Osteoblast (primary cell): ENCODE measurements at regions not wholly inside any gene's neighbourhood (a gene's known extent, or its start where the extent isn't known, plus 50 kb on each side); places are given as distances from the start of the nearest gene placed in this dataset.
A peak's percentile ranks its signal among the peaks of the same experiment; 100 is the strongest.

Source experiments
- DNase-seq: peaks from one replicate; pipeline ENCODE4 v3.0.0; 2011; ENCODE audit warnings: low spot score, mixed read lengths; ENCODE audit not compliant: insufficient read length; ENCODE audit errors: missing footprints
- H2AFZ ChIP-seq: 2 replicates; pipeline ENCODE4 v1.6.0; 2011; ENCODE audit warnings: mild to moderate bottlenecking, low read length
- H3K27ac ChIP-seq: 2 replicates; pipeline ENCODE4 v1.5.1; 2011; ENCODE audit warnings: mild to moderate bottlenecking, low read depth, low read length, moderate library complexity
- H3K27me3 ChIP-seq: 2 replicates; pipeline ENCODE4 v1.6.0; 2012; ENCODE audit warnings: mild to moderate bottlenecking, control low read depth, inconsistent platforms, low read length, moderate library complexity; ENCODE audit not compliant: insufficient read depth
- H3K36me3 ChIP-seq: 2 replicates; pipeline ENCODE4 v1.5.1; 2011; ENCODE audit warnings: mild to moderate bottlenecking, low read length, control low read depth, moderate library complexity; ENCODE audit not compliant: insufficient read depth
- H3K4me1 ChIP-seq: 2 replicates; pipeline ENCODE4 v1.5.1; 2011; ENCODE audit warnings: mild to moderate bottlenecking, low read length, control low read depth, moderate library complexity; ENCODE audit not compliant: insufficient read depth
- H3K4me2 ChIP-seq: 2 replicates; pipeline ENCODE4 v1.6.0; 2011; ENCODE audit warnings: mild to moderate bottlenecking, low read length; ENCODE audit not compliant: insufficient read depth
- H3K4me3 ChIP-seq: fragments of 200-600 bp; sonication (generic); 3 replicates; pipeline ENCODE4 v1.5.1; 2012; ENCODE audit warnings: mild to moderate bottlenecking, low read length, inconsistent platforms; ENCODE audit not compliant: insufficient read depth
- H3K79me2 ChIP-seq: 2 replicates; pipeline ENCODE4 v1.6.0; 2012; ENCODE audit warnings: mild to moderate bottlenecking, low read length, control low read depth, inconsistent platforms; ENCODE audit not compliant: insufficient read depth
- H3K9me3 ChIP-seq: 2 replicates; pipeline ENCODE4 v1.5.1; 2011; ENCODE audit warnings: low read depth, low read length, control low read depth
- H4K20me1 ChIP-seq: 2 replicates; pipeline ENCODE4 v1.6.0; 2012; ENCODE audit warnings: mild to moderate bottlenecking, low read length, control low read depth; ENCODE audit not compliant: insufficient read depth
- TF ChIP-seq, protein P1 (sequence below): IDR thresholded peaks from 2 replicates; pipeline ENCODE4 v1.5.1; 2011; ENCODE audit warnings: mild to moderate bottlenecking, low read depth, low read length, moderate library complexity; ENCODE audit errors: extremely low read depth

DNA sequence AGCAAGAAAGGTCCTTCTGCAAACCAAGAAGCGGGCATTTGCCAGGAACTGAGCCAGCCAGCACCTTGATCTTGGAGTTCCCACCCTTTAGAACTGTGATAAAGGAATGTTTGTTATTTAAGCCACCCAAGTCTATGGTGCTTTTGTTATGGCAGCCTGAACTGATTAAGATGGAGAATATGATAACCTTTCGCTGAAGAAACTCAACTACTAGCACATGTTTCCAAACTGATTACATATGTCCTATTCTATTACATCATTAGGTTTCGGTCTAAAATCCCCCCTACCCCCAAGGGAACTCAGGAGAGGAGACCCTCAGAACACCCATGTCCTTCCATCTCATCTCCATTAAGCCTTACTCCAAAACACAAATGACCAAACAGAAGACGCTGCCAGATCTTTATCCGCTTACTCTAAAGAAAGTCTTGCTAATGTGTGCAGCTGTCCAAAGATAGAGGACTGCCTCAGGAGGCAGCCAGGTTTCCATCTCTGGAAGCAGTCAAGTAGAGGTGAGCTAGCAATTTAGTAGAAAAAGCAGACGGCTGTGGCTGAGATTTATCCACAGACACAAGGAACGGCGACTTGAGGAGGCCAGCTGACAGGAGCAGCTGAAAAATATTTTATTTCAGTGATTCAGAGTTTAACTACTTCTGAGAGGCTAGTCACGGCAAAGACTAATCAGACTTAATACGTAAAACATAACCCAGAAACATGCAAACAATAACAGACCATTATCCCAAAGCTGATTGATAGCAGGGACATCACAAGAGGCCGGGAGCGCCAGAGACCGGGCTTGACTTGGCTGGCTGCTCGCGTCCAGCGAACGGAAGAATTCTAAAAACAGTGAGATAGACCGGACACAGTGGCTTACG lies 611.4 kb upstream of the CDH5 start:
- TF ChIP-seq, protein P1, sequence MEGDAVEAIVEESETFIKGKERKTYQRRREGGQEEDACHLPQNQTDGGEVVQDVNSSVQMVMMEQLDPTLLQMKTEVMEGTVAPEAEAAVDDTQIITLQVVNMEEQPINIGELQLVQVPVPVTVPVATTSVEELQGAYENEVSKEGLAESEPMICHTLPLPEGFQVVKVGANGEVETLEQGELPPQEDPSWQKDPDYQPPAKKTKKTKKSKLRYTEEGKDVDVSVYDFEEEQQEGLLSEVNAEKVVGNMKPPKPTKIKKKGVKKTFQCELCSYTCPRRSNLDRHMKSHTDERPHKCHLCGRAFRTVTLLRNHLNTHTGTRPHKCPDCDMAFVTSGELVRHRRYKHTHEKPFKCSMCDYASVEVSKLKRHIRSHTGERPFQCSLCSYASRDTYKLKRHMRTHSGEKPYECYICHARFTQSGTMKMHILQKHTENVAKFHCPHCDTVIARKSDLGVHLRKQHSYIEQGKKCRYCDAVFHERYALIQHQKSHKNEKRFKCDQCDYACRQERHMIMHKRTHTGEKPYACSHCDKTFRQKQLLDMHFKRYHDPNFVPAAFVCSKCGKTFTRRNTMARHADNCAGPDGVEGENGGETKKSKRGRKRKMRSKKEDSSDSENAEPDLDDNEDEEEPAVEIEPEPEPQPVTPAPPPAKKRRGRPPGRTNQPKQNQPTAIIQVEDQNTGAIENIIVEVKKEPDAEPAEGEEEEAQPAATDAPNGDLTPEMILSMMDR = no peak
- no peak overlapping the region for H2AFZ ChIP-seq
- no peak overlapping the region for H3K27ac ChIP-seq
- no peak overlapping the region for H3K4me2 ChIP-seq
- no peaks in the 10 kb centered on the region for H3K4me1 ChIP-seq
- no peak overlapping the region for H3K4me3 ChIP-seq
- H3K36me3 ChIP-seq = no peaks in the 10 kb centered on the region
- no peak for DNase-seq
- H3K27me3 ChIP-seq = peaks cover 16% of the 10 kb centered on the region
- H3K9me3 ChIP-seq = no peaks in the 10 kb centered on the region
- H4K20me1 ChIP-seq = no peaks in the 10 kb centered on the region
- H3K79me2 ChIP-seq = no peaks in the 10 kb centered on the region

DNA sequence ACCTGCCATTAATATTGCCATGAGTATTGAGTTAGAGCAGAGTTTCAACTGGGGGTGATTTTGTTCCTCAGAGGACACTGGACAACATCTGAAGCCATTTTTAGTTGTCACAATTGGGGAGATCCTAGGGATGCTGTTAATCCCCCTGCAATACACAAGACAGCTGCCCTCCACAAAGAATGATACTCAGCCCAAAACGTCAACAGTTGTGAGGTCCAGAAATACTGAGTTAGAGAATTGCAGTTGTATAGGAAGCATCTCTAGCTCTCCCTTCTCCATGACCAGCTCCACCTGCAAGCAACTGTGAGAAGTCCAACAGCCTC lies 614.0 kb upstream of the CDH5 start:
- no peaks in the 10 kb centered on the region for H3K79me2 ChIP-seq
- TF ChIP-seq, protein P1 = no peak
- no peaks in the 10 kb centered on the region for H3K4me1 ChIP-seq
- no peak overlapping the region for H2AFZ ChIP-seq
- DNase-seq = no peak
- peaks cover 14% of the 10 kb centered on the region for H3K27me3 ChIP-seq
- H3K4me2 ChIP-seq = no peak overlapping the region
- H3K36me3 ChIP-seq = no peaks in the 10 kb centered on the region
- no peak overlapping the region for H3K4me3 ChIP-seq
- H3K27ac ChIP-seq = no peak overlapping the region
- no peaks in the 10 kb centered on the region for H3K9me3 ChIP-seq
- no peaks in the 10 kb centered on the region for H4K20me1 ChIP-seq

DNA sequence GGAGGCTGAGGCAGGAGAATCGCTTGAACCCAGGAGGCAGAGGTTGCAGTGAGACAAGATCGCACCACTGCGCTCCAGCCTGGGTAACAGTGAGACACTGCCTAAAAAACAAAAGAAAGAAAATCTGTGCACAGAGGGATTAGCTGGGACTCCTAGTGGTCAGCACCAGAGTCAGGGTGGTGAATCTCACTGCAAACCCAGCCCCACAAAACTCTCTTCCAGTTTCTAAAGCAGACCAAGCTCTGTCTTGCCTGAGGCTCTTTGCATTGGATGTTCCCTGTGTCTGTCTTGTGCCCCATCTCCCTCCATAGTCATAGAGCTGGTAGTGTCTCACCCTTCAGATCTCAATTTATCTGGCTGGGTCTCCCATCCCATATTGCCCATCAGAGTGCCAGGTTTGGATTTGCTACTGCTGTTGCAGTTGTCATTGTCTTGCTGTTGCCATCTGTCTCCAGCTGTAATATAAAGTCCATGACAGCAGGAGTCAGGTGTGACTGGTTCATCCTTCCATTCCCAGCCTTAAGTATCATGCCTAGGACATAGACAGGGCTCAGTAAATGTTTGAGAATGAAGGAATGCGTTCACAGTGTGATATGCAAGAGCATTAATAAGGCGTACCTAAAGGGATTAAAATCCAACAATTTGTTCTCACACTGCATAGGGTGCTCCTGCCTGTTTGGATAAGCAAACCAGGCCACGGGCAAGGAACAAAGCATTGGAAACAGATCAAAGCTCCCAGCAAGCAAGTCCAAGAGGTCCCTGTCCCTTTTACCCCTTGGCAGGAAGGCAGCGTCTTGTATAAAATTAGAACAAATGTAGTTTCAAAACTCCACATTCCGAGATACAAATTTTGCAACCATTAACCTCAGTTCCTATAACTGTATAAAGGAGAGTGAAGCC lies 614.6 kb upstream of the CDH5 start:
- no peak overlapping the region for H3K4me2 ChIP-seq
- no peak overlapping the region for H3K27ac ChIP-seq
- H3K4me3 ChIP-seq = no peak overlapping the region
- H3K36me3 ChIP-seq = no peaks in the 10 kb centered on the region
- DNase-seq = peak; percentile 73
- no peaks in the 10 kb centered on the region for H3K79me2 ChIP-seq
- H3K27me3 ChIP-seq = peaks cover 14% of the 10 kb centered on the region
- H3K4me1 ChIP-seq = no peaks in the 10 kb centered on the region
- no peaks in the 10 kb centered on the region for H3K9me3 ChIP-seq
- H4K20me1 ChIP-seq = no peaks in the 10 kb centered on the region
- TF ChIP-seq, protein P1 = no peak
- no peak overlapping the region for H2AFZ ChIP-seq

DNA sequence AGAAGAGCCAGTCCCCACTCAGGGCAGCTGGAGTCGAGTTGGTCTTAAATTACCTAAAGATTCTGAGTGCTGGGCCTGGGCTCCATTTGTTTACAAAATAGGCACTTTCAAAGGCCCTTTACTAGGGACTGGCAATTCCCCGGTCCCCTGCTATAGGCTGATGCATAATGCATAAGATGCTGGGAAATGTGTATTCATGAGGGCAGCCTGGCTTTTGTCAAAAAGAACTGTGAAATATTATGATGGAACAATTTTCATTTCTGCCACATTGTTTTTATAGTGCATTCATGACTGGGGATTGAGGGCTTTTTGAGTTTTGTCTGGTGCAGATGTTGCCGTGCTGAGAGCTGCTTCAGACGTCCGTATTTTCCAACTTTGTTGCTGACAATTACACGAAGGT lies 617.0 kb upstream of the CDH5 start:
- Histone ChIP-seq H3K36me3 (no peaks in the 10 kb centered on the region), H3K79me2 (no peaks in the 10 kb centered on the region), H4K20me1 (no peaks in the 10 kb centered on the region), H3K27me3 (peaks cover 11% of the 10 kb centered on the region), H2AFZ (no peak overlapping the region), H3K9me3 (no peaks in the 10 kb centered on the region), H3K27ac (no peak overlapping the region), H3K4me2 (no peak overlapping the region), H3K4me1 (no peaks in the 10 kb centered on the region), H3K4me3 (no peak overlapping the region)
- no peak for DNase-seq
- TF ChIP-seq, protein P1 = no peak
